Esophagus squamous epithelium (tissue), 4 donors: ENCODE measurements at regions not wholly inside any gene's neighbourhood (a gene's known extent, or its start where the extent isn't known, plus 50 kb on each side); places are given as distances from the start of the nearest gene placed in this dataset.

Experiments
- CTCF ChIP-seq, 6 experiments: fragments of 450-650 bp in 4 of 6; fragments of 200-600 bp in 2 of 6; sonication (generic) in 2 of 6; IDR thresholded peaks; one replicate each; pipeline ENCODE4 v1.5.1; 2016 to 2019; ENCODE audit warnings: antibody characterized with exemption in 6 of 6, mild to moderate bottlenecking in 4 of 6, moderate library complexity in 4 of 6
- POLR2A ChIP-seq, 4 donors: fragments of 450-650 bp; IDR thresholded peaks; one replicate each; pipeline ENCODE4 v1.6.1; 2017; ENCODE audit warnings: antibody characterized with exemption in 4 of 4, mild to moderate bottlenecking in 4 of 4, moderate library complexity in 3 of 4

- TF ChIP-seq CTCF (IDR thresholded peaks at IDR 0.05) = no peak
- no peak for TF ChIP-seq POLR2A (IDR thresholded peaks at IDR 0.05)
Measured at GRCh38 chr11:88042647-88043046, 132.6 kb downstream of the RAB38 start.
